Heart left ventricle (tissue), 13 donors: ENCODE measurements at regions not wholly inside any gene's neighbourhood (a gene's known extent, or its start where the extent isn't known, plus 50 kb on each side); places are given as distances from the start of the nearest gene placed in this dataset.

ENCODE experiments used
- CTCF ChIP-seq, 12 donors: fragments of 200-600 bp; sonication (generic) in 4 of 12; IDR thresholded peaks; one replicate each; pipeline versions ENCODE4 v1.5.0 to v1.8.0; 2018 to 2022; ENCODE audit warnings: antibody characterized with exemption in 12 of 12, mild to moderate bottlenecking in 5 of 12
- POLR2A ChIP-seq, 2 donors: fragments of 450-650 bp; IDR thresholded peaks; one replicate each; pipeline ENCODE4 v1.6.1; 2017; ENCODE audit warnings: antibody characterized with exemption in 2 of 2, mild to moderate bottlenecking in 2 of 2, moderate library complexity in 2 of 2
- donor health status: ischemic (EF 13 %, LVEDD 7.1; RV severe dilation, severe dysfunction).
- donor health status: DM: no; HTN: yes; CAD: no.
- donor health status: DM: no; HTN: no; CAD: no.
- donor health status: ischemic (EF 25% LVEDD 6.9; RV normal size, moderate dysfunction).
- donor health status: ischemic (EF 25% LVEDD 5.7; RV mildly dilated, moderate dysfunction).
- donor health status: ischemic (EF 35%, LVEDD 5.7; RV mildly dilated, moderate dysfunction).
- donor health status: nonischemic (EF 11% LVEDD 7.7; RV severe dilation, severe dysfunction).
- donor health status: DM: yes; HTN: yes; CAD: no.
- donor health status: PGD.
- donor health status: ischemic (EF 29% LVEDD 5.4; RV normal size, mild dysfunction).
- donor health status: nonischemic (EF 23%, LVEDD 6.1; RV moderate dilation, normal function).

GRCh38 chr1:239574112-239574511, 187.7 kb downstream of the CHRM3 start:
- TF ChIP-seq CTCF (IDR thresholded peaks at IDR 0.05) (no peak), POLR2A (IDR thresholded peaks at IDR 0.05) (no peak)
